C4-2B (cell line): ENCODE measurements at regions not wholly inside any gene's neighbourhood (a gene's known extent, or its start where the extent isn't known, plus 50 kb on each side); places are given as distances from the start of the nearest gene placed in this dataset.

ENCODE experiments used
- CTCF ChIP-seq: fragments of 450-650 bp; conservative IDR thresholded peaks from 2 replicates; pipeline ENCODE4 v1.5.1; 2017; ENCODE audit warnings: mild to moderate bottlenecking
- ZFX ChIP-seq: fragments of 450-650 bp; IDR thresholded peaks from 2 replicates; pipeline ENCODE4 v1.6.1; 2017

- TF ChIP-seq CTCF = no peak
- no peak for TF ChIP-seq ZFX
Observed at GRCh38 chr10:76651154-76651553, 986.5 kb downstream of the KCNMA1 start.
